Thymus (tissue), 11 donors: ENCODE measurements at regions not wholly inside any gene's neighbourhood (a gene's known extent, or its start where the extent isn't known, plus 50 kb on each side); places are given as distances from the start of the nearest gene placed in this dataset.

Source experiments
- DNase-seq, 9 donors: peaks; one replicate each; pipeline ENCODE4 v3.0.0-alpha.2; 2013; ENCODE audit warnings: low spot score in 9 of 9, low read depth in 6 of 9, missing footprints in 1 of 9
- H3K27ac ChIP-seq, 2 donors: one replicate each; pipeline ENCODE4 v1.5.1; 2013; ENCODE audit warnings: control low read depth in 1 of 2, low read depth in 1 of 2, low read length in 1 of 2, mild to moderate bottlenecking in 1 of 2, moderate library complexity in 1 of 2
- H3K27me3 ChIP-seq, 2 donors: one replicate each; pipeline ENCODE4 v1.5.1; 2013; ENCODE audit warnings: low read length in 1 of 2; ENCODE audit not compliant: control insufficient read depth in 2 of 2, insufficient read depth in 1 of 2
- H3K36me3 ChIP-seq, 2 donors: one replicate each; pipeline ENCODE4 v1.5.1; 2013; ENCODE audit warnings: low read length in 1 of 2, mild to moderate bottlenecking in 1 of 2, moderate library complexity in 1 of 2; ENCODE audit not compliant: control insufficient read depth in 2 of 2, insufficient read depth in 2 of 2
- H3K4me1 ChIP-seq, 2 donors: one replicate each; pipeline ENCODE4 v1.5.1; 2013; ENCODE audit warnings: low read length in 2 of 2; ENCODE audit not compliant: control insufficient read depth in 2 of 2, insufficient read depth in 2 of 2
- H3K4me3 ChIP-seq, 2 donors: one replicate each; pipeline ENCODE4 v1.5.1; 2013; ENCODE audit warnings: low read length in 2 of 2, control low read depth in 1 of 2, mild to moderate bottlenecking in 1 of 2
- H3K9me3 ChIP-seq, 2 donors: one replicate each; pipeline ENCODE4 v1.5.1; 2013; ENCODE audit warnings: low read length in 1 of 2, mild to moderate bottlenecking in 1 of 2; ENCODE audit not compliant: control insufficient read depth in 2 of 2, insufficient read depth in 1 of 2
- WGBS: extraction: QIAGEN DNeasy Blood & Tissue Kit; methylation state at CpG from one replicate; pipeline ENCODE4 v1.1.7; 2013; 5-methylcytosine and 5-hydroxymethylcytosine counted together
- donor health status: healthy.

DNA sequence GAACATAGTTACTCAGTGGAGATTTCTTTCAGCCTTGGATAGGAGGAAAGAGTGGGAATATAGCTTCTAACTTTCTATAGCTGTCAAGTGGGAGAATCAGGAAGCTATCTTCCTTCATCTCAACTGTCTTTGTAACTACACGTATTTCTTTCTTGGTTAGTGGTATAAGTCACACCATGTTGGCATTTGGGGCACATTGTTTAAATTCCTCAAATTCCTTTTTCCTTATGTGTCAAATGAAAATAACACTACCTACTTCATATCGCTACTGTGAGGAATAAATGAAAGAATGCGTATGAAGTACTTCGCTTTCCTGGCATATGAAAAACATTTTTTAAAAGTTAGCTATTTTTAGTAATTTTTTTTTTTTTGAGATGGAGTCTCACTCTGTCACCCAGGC, 1082.5 kb upstream of the WWC1 start:
- Histone ChIP-seq H3K9me3 (no peaks in the 10 kb centered on the region), H3K36me3 (no peaks in the 10 kb centered on the region), H3K4me3 (no peak overlapping the region), H3K4me1 (no peaks in the 10 kb centered on the region), H3K27me3 (no peaks in the 10 kb centered on the region), H3K27ac (no peak overlapping the region)
- WGBS, result 91% methylated on average over 4 of the region's 4 CpGs
- no peak for DNase-seq

DNA sequence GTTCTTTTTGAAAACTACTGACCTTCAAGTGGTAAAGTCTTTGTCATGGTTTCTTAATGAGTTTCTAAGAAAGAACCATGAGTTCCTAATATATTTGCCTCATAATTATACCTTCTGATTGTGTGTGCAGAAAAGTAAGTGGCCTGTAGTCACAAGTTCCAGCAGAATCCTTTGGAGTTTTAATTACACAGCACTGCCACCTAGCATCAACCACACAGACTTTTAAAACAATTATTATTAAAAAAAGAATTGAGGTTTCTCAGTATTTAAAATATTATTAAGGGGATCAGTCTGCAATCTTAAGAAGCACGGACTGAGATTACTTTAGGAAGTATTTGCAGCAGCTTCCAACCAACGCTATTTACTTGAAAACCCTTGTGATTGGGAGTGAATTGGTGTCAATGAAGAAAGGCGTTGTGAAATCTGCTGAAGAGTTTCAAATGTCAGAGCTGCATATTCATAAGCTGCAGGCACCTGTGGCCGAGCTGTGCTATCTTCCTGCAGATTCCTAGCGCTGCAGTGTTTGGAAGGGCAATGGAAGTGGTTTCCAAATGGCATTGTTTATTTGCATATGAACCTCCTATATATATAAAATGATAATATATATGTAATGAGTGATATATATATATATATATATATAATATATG, 1074.2 kb upstream of the WWC1 start:
- 46% methylated on average over 5 of the region's 5 CpGs for WGBS
- Histone ChIP-seq H3K9me3 (no peaks in the 10 kb centered on the region), H3K4me3 (no peak overlapping the region), H3K4me1 (no peaks in the 10 kb centered on the region), H3K27ac (no peak overlapping the region), H3K27me3 (no peaks in the 10 kb centered on the region), H3K36me3 (no peaks in the 10 kb centered on the region)
- DNase-seq, result no peak

DNA sequence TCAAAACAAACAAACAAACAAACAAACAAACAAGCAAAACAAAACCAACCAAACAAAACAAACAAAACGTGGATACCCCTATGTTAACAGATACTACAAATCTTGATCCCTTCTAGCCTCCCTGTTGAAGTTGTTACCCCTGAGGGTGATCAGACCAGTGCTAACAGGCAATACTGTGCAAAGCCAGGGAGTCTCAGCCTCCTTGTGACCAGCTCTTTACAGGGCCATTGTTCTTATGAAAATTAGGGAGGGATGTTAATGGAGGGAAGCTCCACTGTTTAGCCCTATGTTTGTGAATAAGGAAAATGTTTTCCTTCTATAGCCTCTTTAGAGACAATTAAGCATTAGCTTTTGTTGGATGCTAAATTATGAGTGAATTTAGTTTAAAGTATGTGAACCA, 1072.1 kb upstream of the WWC1 start:
- H3K4me3 ChIP-seq, result no peak overlapping the region
- WGBS, result 38% methylated on average over 1 of the region's 1 CpG
- no peaks in the 10 kb centered on the region for H3K27me3 ChIP-seq
- no peaks in the 10 kb centered on the region for H3K4me1 ChIP-seq
- DNase-seq, result no peak
- no peaks in the 10 kb centered on the region for H3K36me3 ChIP-seq
- no peaks in the 10 kb centered on the region for H3K9me3 ChIP-seq
- H3K27ac ChIP-seq, result no peak overlapping the region

DNA sequence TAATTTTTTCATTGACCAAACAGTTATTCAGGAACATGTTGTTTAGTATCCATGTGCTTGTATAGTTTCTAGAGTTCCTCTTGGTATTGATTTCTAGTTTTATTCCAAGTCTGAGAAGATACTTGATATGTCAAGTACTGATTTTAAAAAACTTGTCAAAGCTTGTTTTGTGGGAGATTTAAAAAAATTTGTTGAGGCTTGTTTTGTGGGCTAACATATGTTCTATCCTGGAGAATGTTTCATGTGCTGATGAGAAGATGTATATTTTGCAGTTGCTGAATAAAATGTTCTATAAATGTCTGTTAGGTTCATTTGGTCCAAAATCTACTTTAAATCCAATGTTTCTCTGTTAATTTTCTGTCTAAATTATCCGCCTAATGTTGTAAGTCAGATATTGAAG, 1065.1 kb upstream of the WWC1 start:
- 99% methylated on average over 1 of the region's 1 CpG for WGBS
- Histone ChIP-seq H3K36me3 (no peaks in the 10 kb centered on the region), H3K4me3 (no peak overlapping the region), H3K9me3 (peaks cover 0 to 17% of the 10 kb centered on the region in 2 donors), H3K27ac (no peak overlapping the region), H3K4me1 (no peaks in the 10 kb centered on the region), H3K27me3 (no peaks in the 10 kb centered on the region)
- DNase-seq, result no peak

DNA sequence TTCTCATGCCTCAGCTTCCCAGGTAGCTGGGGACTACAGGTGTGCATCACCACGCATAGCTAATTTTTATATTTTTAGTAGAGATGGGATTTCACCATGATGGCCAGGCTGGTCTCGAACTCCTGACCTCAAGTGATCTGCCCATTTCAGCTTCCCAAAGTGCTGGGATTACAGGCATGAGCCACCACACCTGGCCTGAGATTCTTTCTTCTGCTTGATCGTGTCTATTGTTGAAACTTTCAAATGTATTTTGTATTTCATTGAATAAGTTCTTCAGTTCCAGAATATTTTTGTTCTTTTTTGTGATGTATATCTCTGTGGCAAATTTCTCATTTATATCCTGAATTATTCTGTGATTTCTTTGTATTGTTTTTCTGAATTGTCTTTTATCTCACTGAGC, 1063.3 kb upstream of the WWC1 start:
- no peak for DNase-seq
- Histone ChIP-seq H3K27ac (no peak overlapping the region), H3K9me3 (peaks cover 0 to 17% of the 10 kb centered on the region in 2 donors), H3K27me3 (no peaks in the 10 kb centered on the region), H3K4me3 (no peak overlapping the region), H3K36me3 (no peaks in the 10 kb centered on the region), H3K4me1 (no peaks in the 10 kb centered on the region)
- WGBS, result 94% methylated on average over 3 of the region's 3 CpGs

DNA sequence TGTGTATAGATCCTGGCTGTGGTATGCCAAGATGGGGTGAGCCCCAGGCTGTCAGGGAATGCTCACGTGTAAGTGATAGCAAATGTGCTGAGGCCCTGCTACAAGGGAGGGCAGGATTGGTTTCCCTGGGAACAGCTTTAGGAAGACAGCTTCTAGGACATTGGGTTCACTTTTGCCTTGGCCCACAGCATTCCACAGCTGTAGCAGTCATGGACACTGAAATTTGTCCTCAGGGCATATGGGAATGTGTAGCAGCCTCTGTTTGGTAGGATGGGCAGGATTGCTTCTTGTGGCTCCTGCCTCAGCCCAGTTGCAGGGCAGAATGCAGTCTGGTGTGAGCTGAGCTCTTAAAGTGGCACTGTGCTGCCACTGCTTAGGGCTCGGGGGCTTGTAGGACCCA, 1061.7 kb upstream of the WWC1 start:
- no peak overlapping the region for H3K4me3 ChIP-seq
- no peaks in the 10 kb centered on the region for H3K27me3 ChIP-seq
- 82% methylated on average over 2 of the region's 2 CpGs for WGBS
- H3K27ac ChIP-seq, result no peak overlapping the region
- H3K36me3 ChIP-seq, result no peaks in the 10 kb centered on the region
- H3K4me1 ChIP-seq, result no peaks in the 10 kb centered on the region
- DNase-seq, result no peak
- peaks cover 0 to 17% of the 10 kb centered on the region in 2 donors for H3K9me3 ChIP-seq

DNA sequence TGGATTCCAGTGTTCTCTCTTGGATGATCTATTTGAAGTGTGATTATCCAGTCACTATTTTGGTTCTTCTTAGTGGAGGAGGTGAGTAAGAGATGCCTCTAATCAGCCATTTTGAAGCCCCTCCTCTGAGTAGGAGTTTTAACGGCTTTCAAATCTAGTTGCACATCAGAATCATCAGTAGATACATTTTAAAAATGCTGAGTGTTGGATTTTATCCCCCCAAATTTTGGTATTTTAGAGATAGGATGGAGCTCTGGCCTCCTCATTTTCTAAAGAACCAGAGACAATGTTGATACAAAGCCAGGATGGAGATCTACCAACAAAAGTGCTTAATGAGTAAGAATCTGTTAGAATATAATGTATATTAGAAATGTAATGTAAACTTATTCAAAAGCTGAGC, 1061.0 kb upstream of the WWC1 start:
- no peak overlapping the region for H3K4me3 ChIP-seq
- H3K9me3 ChIP-seq, result peaks cover 0 to 17% of the 10 kb centered on the region in 2 donors
- H3K36me3 ChIP-seq, result no peaks in the 10 kb centered on the region
- no peak for DNase-seq
- WGBS, result 97% methylated on average over 1 of the region's 1 CpG
- no peaks in the 10 kb centered on the region for H3K4me1 ChIP-seq
- H3K27me3 ChIP-seq, result no peaks in the 10 kb centered on the region
- no peak overlapping the region for H3K27ac ChIP-seq

DNA sequence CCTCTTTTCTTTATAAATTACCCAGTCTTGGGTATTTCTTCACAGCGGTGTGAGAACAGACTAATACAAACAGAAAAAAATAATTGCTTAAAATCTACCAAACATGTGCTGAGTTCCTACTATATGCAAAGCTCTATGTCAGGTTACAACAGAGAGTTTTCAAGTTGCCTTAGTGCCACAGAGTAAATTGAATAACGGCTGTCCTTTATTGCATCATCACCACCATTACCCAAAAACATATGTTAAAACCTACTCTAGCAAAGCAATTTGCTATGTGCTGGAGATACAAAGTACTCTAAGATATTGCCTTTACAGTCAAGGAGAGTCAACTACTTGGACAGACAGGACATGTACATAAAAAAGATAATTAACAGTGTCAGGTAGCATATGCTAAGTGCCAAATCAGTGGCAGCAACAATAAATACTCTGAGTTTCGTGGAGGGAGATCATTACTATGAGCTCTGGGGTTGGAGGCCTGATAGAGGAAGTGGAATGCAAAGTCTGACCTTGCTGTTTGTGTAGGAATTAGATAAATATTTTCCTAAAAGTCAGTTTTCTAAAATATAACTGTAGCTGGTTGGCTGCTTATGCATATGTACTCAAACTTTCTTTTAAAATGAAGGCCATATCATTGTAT, 1058.7 kb upstream of the WWC1 start:
- DNase-seq, result no peak
- Histone ChIP-seq H3K9me3 (peaks cover 0 to 17% of the 10 kb centered on the region in 2 donors), H3K27me3 (no peaks in the 10 kb centered on the region), H3K4me3 (no peak overlapping the region), H3K4me1 (no peaks in the 10 kb centered on the region), H3K27ac (no peak overlapping the region), H3K36me3 (no peaks in the 10 kb centered on the region)
- WGBS, result 79% methylated on average over 3 of the region's 3 CpGs

DNA sequence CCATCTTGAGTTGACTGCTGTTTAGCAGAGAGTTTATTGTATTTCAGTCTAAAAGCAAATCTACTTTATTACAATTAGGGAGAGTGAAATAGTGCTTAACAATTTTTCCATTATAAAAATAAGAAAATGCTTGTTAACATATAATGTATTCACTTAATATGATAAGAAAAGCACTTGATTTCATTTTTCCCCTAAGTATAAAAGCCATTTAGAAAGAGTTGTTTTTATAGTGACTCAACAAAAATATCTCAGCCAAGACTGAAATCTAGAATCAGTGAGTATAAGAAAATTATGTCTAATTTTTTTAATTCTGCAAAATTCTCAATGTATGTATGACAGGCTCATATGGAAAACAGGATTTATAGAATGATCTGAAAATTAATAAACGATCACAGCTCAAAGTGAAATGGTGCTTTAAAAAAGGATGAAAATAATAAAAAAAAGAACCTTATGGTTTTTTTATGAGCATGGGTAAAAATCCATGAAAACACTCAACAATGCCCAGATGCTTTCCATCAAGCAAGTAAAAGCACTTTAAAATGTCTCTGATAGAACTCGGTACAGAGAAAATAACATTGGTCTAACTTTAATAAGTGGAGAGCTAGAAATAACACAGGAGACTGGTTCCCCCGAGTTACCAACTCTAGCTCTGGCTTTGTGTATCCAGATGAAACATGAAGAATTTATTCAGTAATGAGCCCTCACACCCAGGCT, 1057.8 kb upstream of the WWC1 start:
- no peaks in the 10 kb centered on the region for H3K4me1 ChIP-seq
- H3K9me3 ChIP-seq, result peaks cover 0 to 15% of the 10 kb centered on the region in 2 donors
- no peak overlapping the region for H3K27ac ChIP-seq
- DNase-seq, result no peak
- no peaks in the 10 kb centered on the region for H3K36me3 ChIP-seq
- WGBS, result 93% methylated on average over 3 of the region's 3 CpGs
- H3K27me3 ChIP-seq, result no peaks in the 10 kb centered on the region
- no peak overlapping the region for H3K4me3 ChIP-seq
